Osteocyte (in vitro differentiated cells): ENCODE measurements at regions not wholly inside any gene's neighbourhood (a gene's known extent, or its start where the extent isn't known, plus 50 kb on each side); places are given as distances from the start of the nearest gene placed in this dataset.

Experiments
- DNase-seq: peaks from one replicate; pipeline ENCODE4 v3.0.0; 2021; ENCODE audit warnings: mixed read lengths; ENCODE audit not compliant: unreplicated experiment; ENCODE audit errors: extremely low spot score
- H3K27ac Mint-ChIP-seq: one replicate; pipeline ENCODE4 v1.8.0; 2021; ENCODE audit warnings: mild to moderate bottlenecking, mixed read lengths; ENCODE audit not compliant: unreplicated experiment
- H3K27me3 Mint-ChIP-seq: one replicate; pipeline ENCODE4 v1.8.0; 2021; ENCODE audit warnings: mixed read lengths; ENCODE audit not compliant: unreplicated experiment
- H3K36me3 Mint-ChIP-seq: one replicate; pipeline ENCODE4 v1.8.0; 2021; ENCODE audit warnings: mixed read lengths; ENCODE audit not compliant: unreplicated experiment
- H3K4me1 Mint-ChIP-seq: one replicate; pipeline ENCODE4 v1.8.0; 2021; ENCODE audit warnings: mixed read lengths; ENCODE audit not compliant: unreplicated experiment
- H3K4me3 Mint-ChIP-seq: one replicate; pipeline ENCODE4 v1.8.0; 2021; ENCODE audit warnings: mild to moderate bottlenecking, moderate library complexity, mixed read lengths; ENCODE audit not compliant: unreplicated experiment
- H3K9me3 Mint-ChIP-seq: one replicate; pipeline ENCODE4 v1.8.0; 2021; ENCODE audit warnings: mixed read lengths; ENCODE audit not compliant: unreplicated experiment
- TF ChIP-seq, protein P1 (sequence below): fragments of 200-600 bp; sonication (generic); IDR thresholded peaks from 2 replicates; pipeline ENCODE4 v1.5.0; 2021; ENCODE audit warnings: antibody characterized with exemption, mild to moderate bottlenecking, moderate library complexity

- Mint-ChIP-seq H3K27me3 (no peaks in the 10 kb centered on the region), H3K4me3 (no peak overlapping the region), H3K27ac (no peak overlapping the region), H3K4me1 (no peaks in the 10 kb centered on the region), H3K36me3 (no peaks in the 10 kb centered on the region), H3K9me3 (peaks cover 6% of the 10 kb centered on the region)
- no peak for DNase-seq
- TF ChIP-seq, protein P1, sequence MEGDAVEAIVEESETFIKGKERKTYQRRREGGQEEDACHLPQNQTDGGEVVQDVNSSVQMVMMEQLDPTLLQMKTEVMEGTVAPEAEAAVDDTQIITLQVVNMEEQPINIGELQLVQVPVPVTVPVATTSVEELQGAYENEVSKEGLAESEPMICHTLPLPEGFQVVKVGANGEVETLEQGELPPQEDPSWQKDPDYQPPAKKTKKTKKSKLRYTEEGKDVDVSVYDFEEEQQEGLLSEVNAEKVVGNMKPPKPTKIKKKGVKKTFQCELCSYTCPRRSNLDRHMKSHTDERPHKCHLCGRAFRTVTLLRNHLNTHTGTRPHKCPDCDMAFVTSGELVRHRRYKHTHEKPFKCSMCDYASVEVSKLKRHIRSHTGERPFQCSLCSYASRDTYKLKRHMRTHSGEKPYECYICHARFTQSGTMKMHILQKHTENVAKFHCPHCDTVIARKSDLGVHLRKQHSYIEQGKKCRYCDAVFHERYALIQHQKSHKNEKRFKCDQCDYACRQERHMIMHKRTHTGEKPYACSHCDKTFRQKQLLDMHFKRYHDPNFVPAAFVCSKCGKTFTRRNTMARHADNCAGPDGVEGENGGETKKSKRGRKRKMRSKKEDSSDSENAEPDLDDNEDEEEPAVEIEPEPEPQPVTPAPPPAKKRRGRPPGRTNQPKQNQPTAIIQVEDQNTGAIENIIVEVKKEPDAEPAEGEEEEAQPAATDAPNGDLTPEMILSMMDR = no peak
These were observed 519.0 kb upstream of the DAB2 start for GRCh38 chr5:39943811-39944210.

- Mint-ChIP-seq H3K27ac (no peak overlapping the region), H3K9me3 (peaks cover 11% of the 10 kb centered on the region), H3K27me3 (no peaks in the 10 kb centered on the region), H3K4me1 (no peaks in the 10 kb centered on the region), H3K4me3 (no peak overlapping the region), H3K36me3 (no peaks in the 10 kb centered on the region)
- TF ChIP-seq, protein P1 = no peak
- no peak for DNase-seq
These were observed 517.8 kb upstream of the DAB2 start for GRCh38 chr5:39942606-39943005.

- TF ChIP-seq, protein P1 = no peak
- Mint-ChIP-seq H3K27ac (no peak overlapping the region), H3K27me3 (no peaks in the 10 kb centered on the region), H3K36me3 (no peaks in the 10 kb centered on the region), H3K9me3 (peaks cover 11% of the 10 kb centered on the region), H3K4me1 (no peaks in the 10 kb centered on the region), H3K4me3 (no peak overlapping the region)
- no peak for DNase-seq
These were observed 516.6 kb upstream of the DAB2 start for GRCh38 chr5:39941416-39941815.

DNA sequence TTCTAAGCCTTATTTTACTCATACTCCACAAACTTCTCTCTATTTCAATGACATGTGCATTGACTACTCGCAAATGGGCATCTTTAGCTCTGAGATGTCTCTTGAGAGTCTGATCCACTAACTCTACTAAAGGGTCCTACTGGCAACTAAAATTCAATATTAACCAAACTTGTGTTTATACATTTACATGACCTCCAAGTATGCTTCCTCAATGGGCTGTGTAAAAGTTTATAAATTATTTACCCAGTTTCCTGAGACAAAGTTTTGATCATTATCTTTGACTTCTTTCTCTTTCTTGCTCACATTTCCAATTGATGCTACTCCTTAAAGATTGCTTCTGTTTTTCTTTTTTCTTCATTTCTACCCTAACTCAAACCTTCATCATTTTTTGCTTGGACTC is 510.1 kb upstream of the DAB2 start:
- Mint-ChIP-seq H3K36me3 (no peaks in the 10 kb centered on the region), H3K4me3 (no peak overlapping the region), H3K27ac (no peak overlapping the region), H3K4me1 (no peaks in the 10 kb centered on the region), H3K9me3 (peaks cover 13% of the 10 kb centered on the region), H3K27me3 (peaks cover 5% of the 10 kb centered on the region)
- DNase-seq = no peak
- TF ChIP-seq, protein P1 = no peak

DNA sequence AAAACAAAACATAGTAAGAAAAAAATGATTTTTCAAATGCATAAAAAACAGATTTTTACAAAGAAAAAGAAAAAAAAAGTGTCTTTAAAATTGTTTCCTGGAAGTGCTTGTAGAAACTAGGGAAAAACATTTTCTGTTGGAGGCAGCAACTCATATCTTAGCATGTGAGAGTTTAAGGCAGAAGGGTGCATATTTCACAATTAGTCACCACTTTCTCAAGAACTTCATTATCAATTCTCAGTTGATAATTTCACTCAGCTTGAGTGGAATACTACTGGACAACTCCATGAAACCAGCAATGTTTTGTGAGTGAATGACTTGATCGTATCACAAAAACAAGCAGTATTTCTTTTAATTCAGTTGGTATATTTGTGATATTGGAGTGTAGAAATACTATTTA is 508.3 kb upstream of the DAB2 start:
- Mint-ChIP-seq H3K27ac (no peak overlapping the region), H3K36me3 (no peaks in the 10 kb centered on the region), H3K27me3 (peaks cover 5% of the 10 kb centered on the region), H3K4me1 (no peaks in the 10 kb centered on the region), H3K9me3 (peaks cover 4% of the 10 kb centered on the region), H3K4me3 (no peak overlapping the region)
- no peak for DNase-seq
- TF ChIP-seq, protein P1 = no peak
